LNCaP clone FGC (cell line): ENCODE measurements at regions not wholly inside any gene's neighbourhood (a gene's known extent, or its start where the extent isn't known, plus 50 kb on each side); places are given as distances from the start of the nearest gene placed in this dataset.

ENCODE experiments used
- DNase-seq: peaks from one replicate; pipeline ENCODE4 v3.0.0-alpha.2; 2011; ENCODE audit warnings: low read depth
- H3K4me3 ChIP-seq: 2 replicates; pipeline ENCODE4 v1.5.1; 2011; ENCODE audit warnings: mild to moderate bottlenecking, low read depth, low read length, control low read depth
- CTCF ChIP-seq: IDR thresholded peaks from 2 replicates; pipeline ENCODE4 v1.5.1; 2012; ENCODE audit warnings: mild to moderate bottlenecking; ENCODE audit not compliant: control insufficient read depth, insufficient read depth; ENCODE audit errors: extremely low read depth

DNA sequence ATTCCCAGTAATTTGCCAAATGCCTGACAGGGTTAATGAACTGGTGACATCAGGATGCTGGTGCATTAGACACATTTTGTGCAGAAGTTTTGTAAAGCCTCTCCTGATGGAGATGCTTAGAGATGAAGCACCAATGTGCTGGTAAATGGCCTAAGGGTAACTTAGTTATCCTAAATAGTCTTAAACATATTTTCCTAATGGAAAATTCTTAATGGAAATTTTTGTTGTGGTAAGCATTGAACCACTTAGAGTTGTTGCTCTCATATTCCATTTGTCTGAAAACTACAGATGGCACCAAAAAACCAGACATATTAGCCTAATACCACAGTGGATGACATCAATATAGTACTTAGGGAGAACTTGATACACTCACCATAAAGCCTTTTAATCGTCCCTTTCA is 154.5 kb upstream of the ANK2 start:
- no peak for TF ChIP-seq CTCF
- no peak for DNase-seq
- H3K4me3 ChIP-seq, result no peak overlapping the region

- no peak for DNase-seq
- H3K4me3 ChIP-seq, result no peak overlapping the region
- no peak for TF ChIP-seq CTCF
Measured at GRCh38 chr4:112895811-112896608, 153.4 kb upstream of the ANK2 start.

GRCh38 chr4:112896609-112897190 is 152.8 kb upstream of the ANK2 start:
- DNase-seq, result no peak
- H3K4me3 ChIP-seq, result no peak overlapping the region
- no peak for TF ChIP-seq CTCF

GRCh38 chr4:112897543-112897942 is 151.9 kb upstream of the ANK2 start:
- no peak for DNase-seq

DNA sequence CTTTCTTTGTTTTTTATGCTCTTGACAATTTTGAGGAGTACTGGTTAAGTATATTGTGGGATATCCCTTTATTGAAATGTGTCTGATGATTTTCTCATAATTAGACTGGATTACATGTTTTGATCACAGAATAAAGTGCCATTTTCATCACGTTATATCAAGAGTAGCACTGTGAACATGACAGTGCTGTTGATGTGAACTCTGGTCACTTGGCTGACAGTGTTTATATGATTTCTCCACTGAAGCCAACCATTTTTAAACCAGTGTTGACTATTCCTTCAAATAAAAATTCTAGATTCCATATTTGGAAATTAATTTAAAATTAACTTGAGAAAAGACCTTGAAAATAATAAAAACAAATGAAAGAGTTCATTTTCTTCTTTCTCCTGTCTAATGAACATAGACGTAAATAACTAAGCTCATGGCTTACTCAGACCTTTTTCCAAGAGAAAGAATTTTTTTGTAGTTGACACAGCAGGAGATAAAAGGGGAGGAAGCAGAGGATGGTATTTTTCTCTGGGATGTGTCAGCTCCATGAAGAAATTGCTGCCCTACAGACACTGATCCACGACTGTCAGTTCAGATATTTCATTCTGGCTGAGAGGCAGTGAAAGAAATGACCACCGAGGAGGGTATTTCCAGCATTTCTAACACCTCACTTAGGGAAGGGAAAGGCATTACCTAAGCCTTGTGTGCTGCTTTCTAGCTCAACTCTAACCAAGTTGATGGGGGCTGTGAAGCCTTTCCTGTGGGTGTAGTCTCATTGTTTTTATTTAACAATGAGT is 150.9 kb upstream of the ANK2 start:
- TF ChIP-seq CTCF, result no peak
- H3K4me3 ChIP-seq, result no peak overlapping the region
- DNase-seq, result no peak

More at GRCh38 chr4:112897543-112897942, 151.9 kb upstream of the ANK2 start:
- peak; percentile 11; the same call in 1 of the 2 replicates for TF ChIP-seq CTCF
- H3K4me3 ChIP-seq, result no peak overlapping the region

- no peak for DNase-seq
- TF ChIP-seq CTCF, result no peak
- H3K4me3 ChIP-seq, result no peak overlapping the region
Measured at GRCh38 chr4:112900416-112900815, 149.0 kb upstream of the ANK2 start.
